ENCODE measurements at regions not wholly inside any gene's neighbourhood (a gene's known extent, or its start where the extent isn't known, plus 50 kb on each side); places are given as distances from the start of the nearest gene placed in this dataset.

- TF ChIP-seq POLR2A (IDR thresholded peaks at IDR 0.05), result no peak
- TF ChIP-seq CTCF (IDR thresholded peaks at IDR 0.05), result no peak
- no peak for TF ChIP-seq POLR2AphosphoS5 (IDR thresholded peaks at IDR 0.05)
Measured at GRCh38 chr2:59786684-59787083, 766.8 kb downstream of the BCL11A start.
